ENCODE measurements at regions not wholly inside any gene's neighbourhood (a gene's known extent, or its start where the extent isn't known, plus 50 kb on each side); places are given as distances from the start of the nearest gene placed in this dataset.

DNA sequence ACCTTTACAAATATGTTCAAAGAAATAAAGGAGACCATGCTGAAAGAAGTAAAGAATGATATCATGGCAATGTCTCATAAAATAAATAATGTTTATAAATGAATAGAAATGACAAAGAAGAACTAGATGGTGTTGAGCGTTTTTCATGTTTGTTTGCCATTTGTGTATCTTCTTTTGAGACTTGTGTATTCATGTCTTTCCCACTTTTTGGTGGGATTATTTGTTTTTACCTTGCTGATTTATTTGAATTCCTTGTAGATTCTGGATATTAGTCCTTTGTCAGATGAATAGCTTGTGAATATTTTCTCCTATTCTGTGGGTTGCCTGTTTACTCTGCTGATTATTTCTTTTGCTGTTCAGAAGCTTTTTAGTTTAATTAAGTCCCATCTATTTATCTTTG, 732.4 kb downstream of the FAT4 start:
- H3K9me3 ChIP-seq (replicated peaks; ENCODE audit: insufficient read depth, low read length), result no peaks in the 10 kb centered on the region

DNA sequence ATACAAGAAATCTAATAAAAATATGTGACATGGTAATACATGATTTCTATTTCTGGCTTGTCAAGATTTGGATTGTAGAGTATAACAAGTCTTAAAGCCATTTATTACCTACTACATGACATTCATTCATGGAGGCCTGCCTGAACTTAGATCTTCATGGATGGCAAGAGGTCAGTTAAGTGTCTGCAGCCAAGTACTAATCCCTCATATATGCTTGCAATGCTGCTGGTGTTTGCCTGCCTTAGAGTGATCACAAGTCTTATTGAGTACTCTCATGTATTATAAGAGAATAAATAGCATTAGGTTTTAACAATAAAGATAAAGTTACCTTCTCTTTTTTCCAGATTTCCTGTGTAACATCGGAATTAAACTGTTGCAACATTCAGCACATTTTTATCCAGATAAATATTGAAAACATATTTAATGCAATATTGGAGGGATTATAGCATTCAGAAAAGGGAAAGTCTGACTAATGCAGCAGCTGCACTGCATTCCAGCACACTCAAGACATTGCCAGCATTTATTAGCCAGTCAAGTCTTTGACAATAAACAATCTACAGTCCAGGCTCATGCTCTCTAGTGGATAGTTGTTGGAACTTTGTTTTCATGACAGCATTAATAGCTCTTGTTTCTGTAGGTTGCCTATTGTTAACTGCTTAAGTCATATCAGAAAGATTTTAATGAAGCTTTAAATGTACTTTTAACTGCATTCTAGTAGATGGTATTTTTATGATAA, 737.1 kb downstream of the FAT4 start:
- H3K27me3 ChIP-seq (replicated peaks; ENCODE audit: insufficient read depth, low read length), result no peaks in the 10 kb centered on the region
- H3K79me2 ChIP-seq (ENCODE audit: low read length), result no peaks in the 10 kb centered on the region
- H3K27ac ChIP-seq (ENCODE audit: low read length), result no peak overlapping the region
- no peaks in the 10 kb centered on the region for H3F3A ChIP-seq (ENCODE audit: insufficient read depth, low read length)
- H3K9me3 ChIP-seq (replicated peaks; ENCODE audit: insufficient read depth, low read length), result no peaks in the 10 kb centered on the region
- no peaks in the 10 kb centered on the region for H3K9me2 ChIP-seq (replicated peaks; ENCODE audit: insufficient read depth, low read length)
- H3K4me2 ChIP-seq (ENCODE audit: low read depth, low read length), result no peak overlapping the region
- no peaks in the 10 kb centered on the region for H3K36me3 ChIP-seq (replicated peaks; ENCODE audit: insufficient read depth, low read length)
- no peak overlapping the region for H3K4me3 ChIP-seq (ENCODE audit: low read length)
- no peaks in the 10 kb centered on the region for H4K20me1 ChIP-seq (ENCODE audit: insufficient read depth, low read length)
- H3K4me1 ChIP-seq (ENCODE audit: low read length), result no peaks in the 10 kb centered on the region
- TF ChIP-seq, protein P1, sequence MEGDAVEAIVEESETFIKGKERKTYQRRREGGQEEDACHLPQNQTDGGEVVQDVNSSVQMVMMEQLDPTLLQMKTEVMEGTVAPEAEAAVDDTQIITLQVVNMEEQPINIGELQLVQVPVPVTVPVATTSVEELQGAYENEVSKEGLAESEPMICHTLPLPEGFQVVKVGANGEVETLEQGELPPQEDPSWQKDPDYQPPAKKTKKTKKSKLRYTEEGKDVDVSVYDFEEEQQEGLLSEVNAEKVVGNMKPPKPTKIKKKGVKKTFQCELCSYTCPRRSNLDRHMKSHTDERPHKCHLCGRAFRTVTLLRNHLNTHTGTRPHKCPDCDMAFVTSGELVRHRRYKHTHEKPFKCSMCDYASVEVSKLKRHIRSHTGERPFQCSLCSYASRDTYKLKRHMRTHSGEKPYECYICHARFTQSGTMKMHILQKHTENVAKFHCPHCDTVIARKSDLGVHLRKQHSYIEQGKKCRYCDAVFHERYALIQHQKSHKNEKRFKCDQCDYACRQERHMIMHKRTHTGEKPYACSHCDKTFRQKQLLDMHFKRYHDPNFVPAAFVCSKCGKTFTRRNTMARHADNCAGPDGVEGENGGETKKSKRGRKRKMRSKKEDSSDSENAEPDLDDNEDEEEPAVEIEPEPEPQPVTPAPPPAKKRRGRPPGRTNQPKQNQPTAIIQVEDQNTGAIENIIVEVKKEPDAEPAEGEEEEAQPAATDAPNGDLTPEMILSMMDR (IDR thresholded peaks at IDR 0.05; ENCODE audit: low read length), result no peak
- no peak for TF ChIP-seq EZH2 (optimal IDR thresholded peaks at IDR 0.05; ENCODE audit: low read depth, low read length)
- TF ChIP-seq EZH2phosphoT487 (IDR thresholded peaks at IDR 0.05; ENCODE audit: low read length), result no peak
- H3K9ac ChIP-seq (ENCODE audit: low read length), result no peak overlapping the region
- H2AFZ ChIP-seq (ENCODE audit: low read length), result no peak overlapping the region
- no peak for DNase-seq

More for the DNA sequence above, 732.4 kb downstream of the FAT4 start:
- Histone ChIP-seq H3F3A (ENCODE audit: insufficient read depth, low read length) (no peaks in the 10 kb centered on the region), H2AFZ (ENCODE audit: low read length) (no peak overlapping the region), H3K79me2 (ENCODE audit: low read length) (no peaks in the 10 kb centered on the region), H3K4me2 (ENCODE audit: low read depth, low read length) (no peak overlapping the region), H4K20me1 (ENCODE audit: insufficient read depth, low read length) (no peaks in the 10 kb centered on the region), H3K36me3 (replicated peaks; ENCODE audit: insufficient read depth, low read length) (no peaks in the 10 kb centered on the region), H3K27ac (ENCODE audit: low read length) (no peak overlapping the region), H3K27me3 (replicated peaks; ENCODE audit: insufficient read depth, low read length) (no peaks in the 10 kb centered on the region), H3K9ac (ENCODE audit: low read length) (no peak overlapping the region), H3K4me3 (ENCODE audit: low read length) (no peak overlapping the region), H3K9me2 (replicated peaks; ENCODE audit: insufficient read depth, low read length) (no peaks in the 10 kb centered on the region), H3K4me1 (ENCODE audit: low read length) (no peaks in the 10 kb centered on the region)
- no peak for DNase-seq
- TF ChIP-seq, protein P1 (IDR thresholded peaks at IDR 0.05; ENCODE audit: low read length), result no peak
- TF ChIP-seq EZH2phosphoT487 (IDR thresholded peaks at IDR 0.05; ENCODE audit: low read length) (no peak), EZH2 (optimal IDR thresholded peaks at IDR 0.05; ENCODE audit: low read depth, low read length) (no peak)

DNA sequence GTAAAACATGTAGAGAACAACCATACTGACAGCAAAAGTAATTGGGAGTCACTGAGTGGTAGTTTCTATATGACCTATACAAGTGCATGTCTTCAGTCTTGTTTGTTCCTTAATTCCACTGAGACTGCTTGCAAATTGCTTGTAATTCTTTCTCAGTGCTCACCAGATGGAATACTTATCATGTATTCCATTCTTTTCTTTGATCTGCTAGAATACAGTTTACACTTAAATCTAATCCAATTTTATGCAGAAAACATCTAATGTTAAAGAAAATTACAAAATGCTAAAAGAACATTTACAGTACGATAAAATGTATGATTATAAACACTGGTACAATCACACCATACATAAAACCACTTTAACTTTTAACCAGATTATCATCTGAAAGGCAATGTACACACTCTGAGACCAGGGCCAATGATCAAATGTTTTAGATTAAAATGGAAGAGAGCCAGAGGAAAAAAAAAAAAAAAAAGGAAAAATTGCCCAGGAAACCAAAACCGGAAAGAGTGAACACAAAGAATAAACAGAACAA, 741.4 kb downstream of the FAT4 start:
- Histone ChIP-seq H3K9me2 (replicated peaks; ENCODE audit: insufficient read depth, low read length) (no peaks in the 10 kb centered on the region), H3K27me3 (replicated peaks; ENCODE audit: insufficient read depth, low read length) (no peaks in the 10 kb centered on the region), H3K4me3 (ENCODE audit: low read length) (no peak overlapping the region), H2AFZ (ENCODE audit: low read length) (no peak overlapping the region), H4K20me1 (ENCODE audit: insufficient read depth, low read length) (no peaks in the 10 kb centered on the region), H3K9ac (ENCODE audit: low read length) (no peak overlapping the region), H3K9me3 (replicated peaks; ENCODE audit: insufficient read depth, low read length) (no peaks in the 10 kb centered on the region), H3K4me2 (ENCODE audit: low read depth, low read length) (no peak overlapping the region), H3K27ac (ENCODE audit: low read length) (no peak overlapping the region), H3K4me1 (ENCODE audit: low read length) (no peaks in the 10 kb centered on the region), H3K79me2 (ENCODE audit: low read length) (no peaks in the 10 kb centered on the region), H3K36me3 (replicated peaks; ENCODE audit: insufficient read depth, low read length) (no peaks in the 10 kb centered on the region), H3F3A (ENCODE audit: insufficient read depth, low read length) (no peaks in the 10 kb centered on the region)
- TF ChIP-seq EZH2 (optimal IDR thresholded peaks at IDR 0.05; ENCODE audit: low read depth, low read length) (no peak), EZH2phosphoT487 (IDR thresholded peaks at IDR 0.05; ENCODE audit: low read length) (no peak)
- TF ChIP-seq, protein P1 (IDR thresholded peaks at IDR 0.05; ENCODE audit: low read length), result no peak
- no peak for DNase-seq
